IMR-90 (cell line): ENCODE measurements at regions not wholly inside any gene's neighbourhood (a gene's known extent, or its start where the extent isn't known, plus 50 kb on each side); places are given as distances from the start of the nearest gene placed in this dataset.

Experiments used
- ATAC-seq: fragments of 200-7000 bp; cut with Tn5 transposase; 2 replicates; pipeline ENCODE4 v1.9.1; 2020; ENCODE audit warnings: low read depth, mild to moderate bottlenecking, moderate library complexity
- BruUV-seq: library from RNA; stranded (reverse); fragments of 400-500 nt; replicated peaks from 2 replicates; lab custom pipeline; 2021; lab: Mats Ljungman, UMichigan
- CTCF ChIA-PET: fragments of 300-600 bp; formaldehyde crosslinking; extraction: SDS; loops from one replicate; lab custom pipeline; 2021; ENCODE audit warnings: antibody characterized with exemption; lab: Yijun Ruan, JAX
- POLR2A ChIA-PET: fragments of 300-600 bp; sonication (Branson Sonifier 250); formaldehyde crosslinking; loops from one replicate; lab custom pipeline; 2022; ENCODE audit warnings: antibody characterized with exemption; ENCODE audit not compliant: unreplicated experiment; lab: Charles Lee
- DNase-seq: peaks from one replicate; pipeline ENCODE4 v3.0.0; 2013
- H2AFZ ChIP-seq: replicated peaks from 2 replicates; pipeline ENCODE3; 2013; ENCODE audit warnings: low read length, mild to moderate bottlenecking; ENCODE audit not compliant: poor library complexity
- H2AK5ac ChIP-seq: 2 replicates; pipeline ENCODE4 v1.6.1; 2013; ENCODE audit warnings: low read depth, low read length, inconsistent platforms
- H2AK9ac ChIP-seq: replicated peaks from 2 replicates; pipeline ENCODE3; 2013; ENCODE audit warnings: mild to moderate bottlenecking, low read depth, low read length, moderate library complexity; ENCODE audit not compliant: poor library complexity
- H2BK120ac ChIP-seq: 2 replicates; pipeline ENCODE4 v1.6.1; 2013; ENCODE audit warnings: low read depth, low read length, inconsistent platforms
- H2BK15ac ChIP-seq: 3 replicates; pipeline ENCODE4 v1.6.1; 2013; ENCODE audit warnings: low read depth, low read length, inconsistent platforms
- H2BK20ac ChIP-seq: 2 replicates; pipeline ENCODE4 v1.6.1; 2013; ENCODE audit warnings: low read depth, mild to moderate bottlenecking, inconsistent platforms, low read length, moderate library complexity
- H2BK5ac ChIP-seq: 2 replicates; pipeline ENCODE4 v1.6.1; 2013; ENCODE audit warnings: mild to moderate bottlenecking, low read depth, low read length, inconsistent platforms; ENCODE audit not compliant: poor library complexity, severe bottlenecking
- H3K14ac ChIP-seq: replicated peaks from 2 replicates; pipeline ENCODE4 v1.6.1; 2013; ENCODE audit warnings: low read depth, low read length, inconsistent platforms
- H3K18ac ChIP-seq: 2 replicates; pipeline ENCODE4 v1.6.1; 2013; ENCODE audit warnings: low read depth, low read length, control low read depth
- H3K23ac ChIP-seq: 2 replicates; pipeline ENCODE4 v1.6.1; 2013; ENCODE audit warnings: low read depth, low read length, inconsistent platforms
- H3K27ac ChIP-seq: 2 replicates; pipeline ENCODE4 v1.5.1; 2013; ENCODE audit warnings: mild to moderate bottlenecking, control low read depth, low read length; ENCODE audit not compliant: insufficient read depth
- H3K27me3 ChIP-seq: 2 replicates; pipeline ENCODE4 v1.6.1; 2013; ENCODE audit warnings: low read length; ENCODE audit not compliant: control insufficient read depth, insufficient read depth
- H3K36me3 ChIP-seq: 2 replicates; pipeline ENCODE4 v1.6.1; 2013; ENCODE audit warnings: low read length, mixed read lengths; ENCODE audit not compliant: control insufficient read depth, insufficient read depth
- H3K4ac ChIP-seq: 2 replicates; pipeline ENCODE4 v1.6.1; 2013; ENCODE audit warnings: low read depth, low read length, inconsistent platforms
- H3K4me1 ChIP-seq: 2 replicates; pipeline ENCODE4 v1.6.1; 2013; ENCODE audit warnings: low read length, mixed read lengths; ENCODE audit not compliant: control insufficient read depth, insufficient read depth
- H3K4me2 ChIP-seq: 2 replicates; pipeline ENCODE4 v1.6.1; 2013; ENCODE audit warnings: low read depth, mild to moderate bottlenecking, control low read depth, low read length, moderate library complexity
- H3K4me3 ChIP-seq: 2 replicates; pipeline ENCODE4 v1.5.1; 2013; ENCODE audit warnings: low read depth, mild to moderate bottlenecking, control low read depth, low read length, moderate library complexity; ENCODE audit not compliant: insufficient read depth
- H3K56ac ChIP-seq: 2 replicates; pipeline ENCODE4 v1.6.1; 2013; ENCODE audit warnings: low read length, inconsistent platforms; ENCODE audit not compliant: insufficient read depth; ENCODE audit errors: extremely low read depth
- H3K79me1 ChIP-seq, 2 experiments: 2 replicates each; pipeline ENCODE4 v1.6.1; 2013; ENCODE audit warnings: low read length in 2 of 2, inconsistent platforms in 1 of 2, low read depth in 1 of 2
- H3K9ac ChIP-seq: 2 replicates; pipeline ENCODE4 v1.6.1; 2013; ENCODE audit warnings: low read depth, low read length, control low read depth
- H3K9me1 ChIP-seq: 2 replicates; pipeline ENCODE4 v1.6.1; 2013; ENCODE audit warnings: low read length, inconsistent platforms; ENCODE audit not compliant: insufficient read depth
- H3K9me3 ChIP-seq: 2 replicates; pipeline ENCODE4 v1.6.1; 2013; ENCODE audit warnings: low read length; ENCODE audit not compliant: control insufficient read depth, insufficient read depth
- H4K20me1 ChIP-seq: 2 replicates; pipeline ENCODE4 v1.6.1; 2013; ENCODE audit warnings: low read length, inconsistent platforms; ENCODE audit not compliant: insufficient read depth
- H4K5ac ChIP-seq: 2 replicates; pipeline ENCODE4 v1.6.1; 2013; ENCODE audit warnings: mild to moderate bottlenecking, low read depth, low read length, control low read depth
- H4K8ac ChIP-seq, 2 experiments: 2 replicates each; pipeline ENCODE4 v1.6.1; 2013; ENCODE audit warnings: low read depth in 2 of 2, low read length in 2 of 2, control low read depth in 1 of 2, inconsistent platforms in 1 of 2
- H4K91ac ChIP-seq: 2 replicates; pipeline ENCODE4 v1.6.1; 2013; ENCODE audit warnings: low read depth, low read length, inconsistent platforms; ENCODE audit not compliant: insufficient read depth
- BHLHE40 ChIP-seq: fragments of 150-350 bp; IDR thresholded peaks from 2 replicates; pipeline ENCODE4 v1.6.1; 2016; ENCODE audit warnings: mild to moderate bottlenecking, low read depth, low read length
- CHD1 ChIP-seq: IDR thresholded peaks from 2 replicates; pipeline ENCODE4 v1.6.1; 2012; ENCODE audit warnings: low read depth, low read length, improper control_type of control experiment
- ELK1 ChIP-seq: fragments of 150-350 bp; IDR thresholded peaks from 2 replicates; pipeline ENCODE4 v1.6.1; 2016; ENCODE audit warnings: low read depth, mild to moderate bottlenecking, low read length, moderate library complexity, borderline replicate concordance
- NFE2L2 ChIP-seq: fragments of 150-350 bp; IDR thresholded peaks from 2 replicates; pipeline ENCODE4 v1.6.1; 2016; ENCODE audit warnings: low read depth, mild to moderate bottlenecking, low read length
- POLR2A ChIP-seq: IDR thresholded peaks from 2 replicates; pipeline ENCODE4 v1.6.1; 2012; ENCODE audit warnings: mild to moderate bottlenecking, low read depth, low read length
- WGBS, 2 experiments: methylation state at CpG; one replicate each; pipeline versions ENCODE4 v1.1.5 to v1.1.7; 2013; ENCODE audit warnings: missing lambda C conversion rate in 2 of 2; ENCODE audit not compliant: insufficient read length in 1 of 2; ENCODE audit errors: extremely low coverage in 2 of 2; 5-methylcytosine and 5-hydroxymethylcytosine counted together
- dilution Hi-C: fragments of 300-500 bp; cut with HindIII; formaldehyde crosslinking; loops from one replicate; pipeline ENCODE4 v1.14.3; 2018; ENCODE audit warnings: low sequenced_read_pairs; ENCODE audit not compliant: unreplicated experiment
- in situ Hi-C: fragments of 300-500 bp; cut with MboI; formaldehyde crosslinking; loops from 3 replicates; pipeline ENCODE4 v1.14.3; 2019; ENCODE audit warnings: low sequenced_read_pairs, inconsistent platforms, mixed read lengths
- intact Hi-C: fragments of 100-400 bp; cut with micrococcal nuclease; formaldehyde crosslinking; loops from 2 replicates; pipeline ENCODE4 v1.10.0; 2022

GRCh38 chr5:8865266-8865665 lies 680.6 kb downstream of the SEMA5A start:
- no peak overlapping the region for H3K23ac ChIP-seq
- H3K9ac ChIP-seq = no peak overlapping the region
- no peaks in the 10 kb centered on the region for H4K20me1 ChIP-seq
- H3K9me3 ChIP-seq = no peaks in the 10 kb centered on the region
- no peaks in the 10 kb centered on the region for H3K79me1 ChIP-seq
- H2BK120ac ChIP-seq = no peak overlapping the region
- ATAC-seq (no peak), DNase-seq (no peak)
- TF ChIP-seq CHD1 (no peak), NFE2L2 (no peak), ELK1 (no peak), BHLHE40 (no peak), POLR2A (no peak)
- dilution Hi-C loops (no loop called here), intact Hi-C loops (no loop called here), in situ Hi-C loops (no loop called here)
- H3K56ac ChIP-seq = no peak overlapping the region
- H3K27me3 ChIP-seq = no peaks in the 10 kb centered on the region
- H4K8ac ChIP-seq = no peak overlapping the region
- ChIA-PET POLR2A (no interaction called here), CTCF (no interaction called here)
- WGBS, 2 experiments = no CpG with 5 or more reads among the region's 5 CpGs
- H3K36me3 ChIP-seq = no peaks in the 10 kb centered on the region
- H4K5ac ChIP-seq = no peak overlapping the region
- no peak overlapping the region for H2BK5ac ChIP-seq
- no peak overlapping the region for H3K14ac ChIP-seq
- H3K4ac ChIP-seq = no peak overlapping the region
- H3K27ac ChIP-seq = no peak overlapping the region
- no peaks in the 10 kb centered on the region for H3K9me1 ChIP-seq
- no peak overlapping the region for H3K4me2 ChIP-seq
- H2BK20ac ChIP-seq = no peak overlapping the region
- H4K91ac ChIP-seq = no peak overlapping the region
- H2BK15ac ChIP-seq = no peak overlapping the region
- H2AK5ac ChIP-seq = no peak overlapping the region
- no peaks in the 10 kb centered on the region for H3K4me1 ChIP-seq
- no peak overlapping the region for H3K18ac ChIP-seq
- peak overlapping the region; percentile 44 for H2AFZ ChIP-seq
- BruUV-seq = no TSS peak
- H3K4me3 ChIP-seq = no peak overlapping the region
- no peak overlapping the region for H2AK9ac ChIP-seq
